Adipose tissue (tissue), 3 donors: ENCODE measurements at regions not wholly inside any gene's neighbourhood (a gene's known extent, or its start where the extent isn't known, plus 50 kb on each side); places are given as distances from the start of the nearest gene placed in this dataset.

Experiments
- H3K27ac ChIP-seq: one replicate; pipeline ENCODE4 v1.5.1; 2013; ENCODE audit warnings: low read depth, low read length
- WGBS, 3 donors: extraction: QIAGEN DNeasy Blood & Tissue Kit; methylation state at CpG; one replicate each; pipeline ENCODE4 v1.1.7; 2013; 5-methylcytosine and 5-hydroxymethylcytosine counted together
- donor health status: healthy with polysubstance abuse.
- donor health status: Bipolar disorder and iron deficiency.
- donor health status: healthy.

DNA sequence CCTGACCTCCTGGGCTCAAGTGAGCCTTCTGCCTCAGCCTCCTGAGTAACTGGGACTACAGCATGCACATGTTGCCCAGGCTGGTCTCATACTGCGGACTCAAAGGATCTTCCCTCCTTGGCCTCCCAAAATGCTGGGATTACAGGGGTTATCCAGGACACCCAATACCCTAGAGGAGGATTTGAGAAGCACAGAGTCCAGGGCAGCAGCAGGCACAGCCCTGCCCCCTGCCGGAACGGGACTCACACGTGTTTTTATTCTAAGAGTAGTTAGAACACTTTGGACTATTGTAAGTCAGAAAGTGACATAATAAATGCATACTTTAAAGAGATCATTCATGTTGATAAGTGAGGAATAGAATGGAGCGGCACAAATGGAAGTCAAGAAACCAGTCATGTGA is 80.2 kb downstream of the C6orf118 start:
- no peak overlapping the region for H3K27ac ChIP-seq
- WGBS, 3 donors: 69 to 86% (median 84%) methylated on average over 5 of the region's 5 CpGs

DNA sequence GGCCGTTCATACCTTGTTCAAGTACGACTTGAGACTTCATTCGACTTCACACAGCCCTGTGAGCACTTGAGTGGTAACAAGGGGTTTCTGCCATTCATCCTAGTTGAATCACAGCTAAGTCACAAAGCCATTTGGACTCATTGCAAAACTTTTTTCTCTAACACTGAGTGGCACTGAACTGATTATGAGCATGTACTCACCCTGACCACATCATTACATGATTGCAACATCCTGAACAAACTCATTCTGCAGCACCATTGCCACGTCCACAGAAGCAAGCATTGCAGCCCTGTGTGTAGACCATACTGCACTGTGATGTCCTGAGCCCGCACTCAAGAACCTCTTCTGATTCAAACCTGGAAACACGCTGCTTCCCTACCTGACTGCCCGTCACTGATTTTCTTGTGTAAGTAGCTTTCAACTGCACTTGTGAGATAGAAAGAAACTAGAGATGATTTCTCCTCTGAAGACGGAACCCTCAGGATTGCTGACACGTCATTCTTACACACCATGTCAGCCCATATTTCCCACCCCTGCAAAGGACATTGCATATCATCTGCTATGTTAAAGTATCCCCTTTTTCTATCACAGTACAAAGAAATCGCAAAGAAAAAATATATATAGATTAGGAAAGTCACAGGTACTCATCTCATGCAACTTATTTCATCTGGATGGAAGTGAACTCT is 81.6 kb downstream of the C6orf118 start:
- no peak overlapping the region for H3K27ac ChIP-seq
- 70 to 82% (median 80%) methylated on average over 10 of the region's 10 CpGs for WGBS, 3 donors

- WGBS, 3 donors: 35 to 59% (median 47%) methylated on average over 1 of the region's 1 CpG
- no peak overlapping the region for H3K27ac ChIP-seq
Observed at GRCh38 chr6:165223736-165224135, 85.7 kb downstream of the C6orf118 start.

- 63 to 75% (median 66%) methylated on average over 2 of the region's 2 CpGs for WGBS, 3 donors
- H3K27ac ChIP-seq: no peak overlapping the region
Observed at GRCh38 chr6:165223101-165223500, 86.3 kb downstream of the C6orf118 start.

- no peak overlapping the region for H3K27ac ChIP-seq
- 67 to 80% (median 78%) methylated on average over 5 of the region's 5 CpGs for WGBS, 3 donors
Observed at GRCh38 chr6:165222315-165223025, 86.9 kb downstream of the C6orf118 start.

DNA sequence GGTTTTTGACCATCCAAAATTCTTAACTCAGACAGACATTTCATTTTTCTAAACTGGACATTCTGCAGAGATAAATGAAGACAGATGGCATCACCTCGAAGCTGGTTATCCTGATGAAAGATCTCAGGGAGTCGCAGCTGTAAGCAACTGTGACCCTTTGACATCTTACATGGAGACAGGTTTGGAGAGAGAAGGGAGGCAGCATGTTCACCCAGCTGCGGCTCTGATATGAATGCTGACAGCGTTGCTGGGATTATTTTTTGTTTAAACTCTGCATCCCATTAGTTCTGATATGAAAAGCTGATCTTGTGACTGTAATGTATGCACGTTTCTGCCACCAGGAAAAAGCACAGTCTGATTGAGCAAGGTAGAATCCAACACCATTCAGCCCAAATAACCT is 89.4 kb downstream of the C6orf118 start:
- 9 to 43% (median 43%) methylated on average over 5 of the region's 5 CpGs for WGBS, 3 donors
- no peak overlapping the region for H3K27ac ChIP-seq

- no peak overlapping the region for H3K27ac ChIP-seq
- WGBS, 3 donors: 51 to 61% (median 57%) methylated on average over 4 of the region's 4 CpGs
Observed at GRCh38 chr6:165219629-165220028, 89.8 kb downstream of the C6orf118 start.

DNA sequence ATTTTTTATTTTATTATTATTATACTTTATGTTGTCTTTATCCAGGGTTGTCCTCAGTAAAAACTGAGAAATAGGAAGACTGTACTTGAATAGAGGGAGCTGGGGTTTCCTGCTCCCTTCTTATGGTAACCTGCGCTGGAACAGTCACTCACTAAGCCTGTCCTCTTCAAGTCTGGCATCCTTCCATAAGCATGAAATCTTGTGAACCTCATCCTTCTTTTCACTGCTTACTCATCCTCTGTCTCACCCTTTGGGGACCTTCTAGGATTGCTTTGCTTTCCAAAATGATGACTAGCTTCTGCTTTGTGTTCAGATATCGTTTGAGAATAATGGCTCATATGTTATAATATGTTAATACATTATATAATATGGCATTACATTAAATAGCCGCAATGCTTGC is 90.6 kb downstream of the C6orf118 start:
- no peak overlapping the region for H3K27ac ChIP-seq
- 45 to 52% (median 51%) methylated on average over 3 of the region's 3 CpGs for WGBS, 3 donors

GRCh38 chr6:165206798-165207197 is 102.6 kb downstream of the C6orf118 start:
- no peak overlapping the region for H3K27ac ChIP-seq
- WGBS, 3 donors: 69 to 85% (median 79%) methylated on average over 2 of the region's 2 CpGs

DNA sequence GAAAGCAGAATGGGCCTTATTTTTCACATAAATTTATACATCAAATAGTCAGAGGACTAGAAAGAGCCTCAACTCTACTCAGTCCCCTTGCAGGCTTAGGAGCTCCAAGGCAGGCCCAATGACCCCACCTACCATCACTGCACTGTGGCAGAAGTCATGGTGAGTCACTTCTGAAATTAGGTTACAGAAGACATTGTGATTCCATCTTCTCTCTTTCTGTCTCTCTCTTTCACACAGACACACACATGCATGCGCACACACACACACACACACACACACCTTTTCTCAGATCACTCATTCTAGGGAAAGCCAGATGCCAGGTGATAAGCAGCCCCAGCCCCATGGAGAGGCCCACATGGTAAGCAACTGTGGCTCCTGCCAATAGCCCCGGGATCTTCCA is 103.8 kb downstream of the C6orf118 start:
- 64 to 96% (median 85%) methylated on average over 2 of the region's 2 CpGs for WGBS, 3 donors
- H3K27ac ChIP-seq: no peak overlapping the region

- no peak overlapping the region for H3K27ac ChIP-seq
- 67 to 86% (median 84%) methylated on average over 2 of the region's 2 CpGs for WGBS, 3 donors
Observed at GRCh38 chr6:165204807-165205545, 104.4 kb downstream of the C6orf118 start.

GRCh38 chr6:165200178-165200577 is 109.2 kb downstream of the C6orf118 start:
- WGBS, 3 donors: 63 to 76% (median 67%) methylated on average over 1 of the region's 1 CpG
- no peak overlapping the region for H3K27ac ChIP-seq

GRCh38 chr6:165191461-165191860 is 117.9 kb downstream of the C6orf118 start:
- 70 to 88% (median 85%) methylated on average over 2 of the region's 2 CpGs for WGBS, 3 donors
- H3K27ac ChIP-seq: no peak overlapping the region

DNA sequence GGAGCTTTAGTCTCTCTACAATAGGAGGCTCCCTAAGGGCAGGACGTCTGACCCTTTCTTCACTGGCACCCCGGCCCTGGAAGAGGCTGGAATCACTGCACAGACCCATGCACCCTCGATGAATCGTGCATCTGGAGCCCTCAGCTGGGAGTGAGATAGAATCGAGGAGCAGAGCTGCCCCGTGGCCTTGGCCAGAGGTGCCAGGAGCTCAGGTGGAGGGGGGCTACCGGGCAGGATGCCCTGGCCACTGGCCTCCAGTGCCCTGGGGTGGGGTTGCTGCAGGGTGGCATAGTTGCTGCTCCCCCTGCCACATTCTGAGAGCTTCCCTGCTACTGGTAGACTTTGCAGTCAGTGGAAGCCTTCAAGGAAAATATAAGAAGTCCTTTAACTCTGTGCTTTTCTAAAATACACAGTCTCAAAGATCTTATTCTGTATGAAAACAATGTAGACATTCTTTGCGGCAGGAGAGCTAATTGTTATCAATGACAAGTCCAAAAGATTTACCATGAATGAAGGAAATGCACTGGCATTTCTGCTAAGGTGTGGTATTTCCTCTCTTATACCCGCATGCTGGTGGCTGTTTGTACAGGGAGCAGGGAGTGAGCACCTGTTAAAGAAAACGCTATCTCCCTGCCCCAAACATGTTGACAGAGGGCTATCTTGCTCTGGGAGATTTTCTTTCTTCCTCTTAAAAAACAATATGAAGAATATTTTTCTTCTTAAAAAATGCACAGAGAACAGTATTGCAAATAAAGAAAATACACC is 122.8 kb downstream of the C6orf118 start:
- H3K27ac ChIP-seq: no peak overlapping the region
- WGBS, 3 donors: 50 to 69% (median 62%) methylated on average over 10 of the region's 10 CpGs

DNA sequence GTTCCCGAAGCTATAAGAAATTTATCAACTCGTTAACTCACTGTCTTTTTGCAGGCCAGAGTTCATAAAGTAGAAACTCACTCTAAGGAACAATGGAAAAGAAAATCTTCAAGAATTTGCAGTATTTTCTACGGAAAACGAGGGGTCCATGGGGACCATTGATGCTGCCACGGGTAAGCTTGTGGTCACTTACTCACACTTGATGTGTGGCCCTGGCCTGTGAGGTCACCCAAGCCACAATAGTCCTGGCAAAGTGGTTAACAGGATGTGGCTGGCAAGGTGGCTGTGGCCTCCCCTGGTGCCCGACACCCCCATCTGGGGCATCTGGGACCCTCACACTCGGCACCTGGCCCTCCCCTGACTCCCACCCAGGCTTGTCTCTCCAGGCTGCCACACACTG is 123.4 kb downstream of the C6orf118 start:
- 69 to 77% (median 76%) methylated on average over 7 of the region's 7 CpGs for WGBS, 3 donors

DNA sequence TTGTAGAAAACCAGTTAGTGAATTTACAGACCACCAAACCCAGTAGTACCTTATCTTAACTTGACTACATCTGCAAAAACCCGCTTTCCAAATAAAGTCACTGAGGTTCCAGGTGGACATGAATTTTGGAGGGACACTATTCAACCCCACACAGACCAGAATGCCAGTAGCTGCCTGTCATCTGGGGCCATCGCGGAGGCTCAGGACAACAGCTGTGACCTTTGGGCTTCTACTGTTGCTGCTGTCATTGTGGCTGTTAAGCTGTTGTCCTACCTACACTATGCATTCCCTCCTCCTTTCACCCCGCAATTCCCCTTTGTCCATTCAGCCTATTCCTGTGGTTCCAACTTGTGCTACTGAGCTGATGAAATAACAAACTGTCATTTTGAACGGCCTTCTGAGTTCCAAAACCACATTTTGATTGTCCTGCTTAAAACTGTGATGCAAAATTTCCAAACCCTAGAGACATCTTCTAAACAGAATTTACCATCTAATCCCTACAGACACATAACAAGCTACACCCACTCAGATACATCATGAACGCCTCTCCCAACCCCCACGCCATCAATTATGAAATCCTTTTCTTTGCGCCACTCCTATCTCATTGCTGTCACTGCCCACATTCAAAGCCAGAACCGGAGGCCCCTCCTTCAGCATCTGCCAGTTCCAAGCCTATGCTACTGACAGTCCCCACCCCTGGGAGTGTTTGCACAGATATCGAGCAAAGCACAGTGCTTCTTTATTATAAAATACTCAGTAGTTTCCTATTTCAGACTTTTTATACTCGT is 125.0 kb downstream of the C6orf118 start:
- 51 to 70% (median 67%) methylated on average over 11 of the region's 11 CpGs for WGBS, 3 donors

More for the DNA sequence above, 123.4 kb downstream of the C6orf118 start:
- no peak overlapping the region for H3K27ac ChIP-seq

GRCh38 chr6:165183496-165184140 is 125.8 kb downstream of the C6orf118 start:
- no peak overlapping the region for H3K27ac ChIP-seq
- WGBS, 3 donors: 66 to 76% (median 73%) methylated on average over 5 of the region's 5 CpGs

More for the DNA sequence above, 125.0 kb downstream of the C6orf118 start:
- H3K27ac ChIP-seq: no peak overlapping the region
